Activated CD4-positive, CD25-positive, alpha-beta regulatory T cell treated with anti-CD3 and anti-CD28 coated beads, Interleukin-2, amount 50 U/mL, for 72 hours (primary cell): ENCODE measurements at regions not wholly inside any gene's neighbourhood (a gene's known extent, or its start where the extent isn't known, plus 50 kb on each side); places are given as distances from the start of the nearest gene placed in this dataset.

Experiments
- DNase-seq: peaks from one replicate; pipeline ENCODE4 v3.0.0; 2021

- no peak for DNase-seq
Observed at GRCh38 chr15:70504299-70504951, 258.9 kb downstream of the UACA start.

DNA sequence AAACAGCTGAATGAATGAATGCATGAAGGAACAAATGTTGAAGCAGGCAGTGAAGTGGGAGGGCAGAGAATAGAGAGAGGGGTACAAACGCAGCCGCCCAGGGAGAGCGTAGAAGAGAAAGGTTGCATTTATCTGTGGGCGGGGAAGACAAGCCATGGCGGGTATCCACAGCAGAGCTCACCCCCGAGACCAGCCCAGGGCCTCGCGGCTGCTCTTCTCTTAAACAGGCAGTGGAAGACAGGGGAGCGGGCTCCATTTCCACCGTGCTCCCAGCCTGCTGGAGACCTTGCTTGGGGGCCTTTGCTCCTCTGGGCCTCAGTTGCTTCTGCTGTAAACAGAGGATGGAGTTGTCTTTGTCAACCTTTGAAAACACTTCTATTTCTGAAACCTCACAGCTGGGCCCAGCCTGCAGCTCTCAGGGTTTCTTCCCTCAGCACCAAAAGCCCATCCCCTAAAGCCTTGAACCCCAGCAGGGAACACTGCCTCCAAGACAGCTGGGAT, 259.5 kb downstream of the UACA start:
- no peak for DNase-seq

DNA sequence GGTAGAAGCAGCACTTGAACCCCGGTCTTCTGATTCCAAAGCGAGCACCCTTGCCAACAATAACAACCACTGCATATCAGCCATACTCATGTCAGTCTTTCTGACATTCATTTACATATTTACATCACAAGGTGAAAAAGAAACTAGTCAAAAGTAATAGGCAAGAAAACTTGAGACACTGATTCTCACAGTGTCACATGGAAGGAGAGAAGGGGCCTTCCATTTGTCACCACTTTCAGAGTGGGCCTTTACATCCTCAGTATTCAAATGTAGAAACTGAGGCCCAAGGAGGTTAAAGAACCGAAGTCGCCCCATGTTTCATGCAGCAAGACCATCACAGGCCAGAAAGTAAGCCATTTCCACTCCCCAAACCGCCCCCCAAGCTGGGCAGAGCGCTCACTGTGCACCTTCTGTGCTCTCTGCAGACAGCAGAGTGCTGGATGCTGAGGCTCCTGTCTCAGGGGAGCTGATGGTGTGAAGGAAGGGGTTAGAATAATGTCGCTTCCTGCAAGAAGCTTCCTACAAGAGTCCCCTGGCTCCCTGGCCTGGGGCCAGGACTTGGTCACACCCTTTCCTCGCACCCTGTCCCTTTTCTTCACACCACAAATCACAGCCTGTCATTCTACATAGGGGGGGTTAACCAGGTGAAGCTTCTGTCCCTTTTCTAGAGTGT, 260.1 kb downstream of the UACA start:
- DNase-seq, result no peak

DNA sequence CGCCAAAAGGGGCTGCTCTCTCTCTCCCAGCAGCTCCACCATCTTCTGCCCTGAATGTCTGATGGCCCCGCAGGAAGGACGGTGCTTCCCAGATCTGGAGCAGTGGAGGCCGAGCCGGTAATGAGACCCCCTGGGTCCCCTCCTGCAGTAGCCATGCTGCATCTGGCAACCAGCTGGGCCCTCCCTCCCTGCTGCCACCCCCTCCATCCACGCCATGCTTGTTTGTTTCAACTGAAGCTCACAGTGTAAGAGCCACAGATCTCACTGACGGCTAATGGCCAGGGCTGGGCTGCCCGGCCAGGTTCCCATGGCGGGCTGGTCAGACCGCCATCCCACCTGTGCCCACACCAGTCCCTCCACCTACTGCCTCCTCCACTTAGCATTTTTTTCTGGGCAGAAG, 260.8 kb downstream of the UACA start:
- no peak for DNase-seq

DNA sequence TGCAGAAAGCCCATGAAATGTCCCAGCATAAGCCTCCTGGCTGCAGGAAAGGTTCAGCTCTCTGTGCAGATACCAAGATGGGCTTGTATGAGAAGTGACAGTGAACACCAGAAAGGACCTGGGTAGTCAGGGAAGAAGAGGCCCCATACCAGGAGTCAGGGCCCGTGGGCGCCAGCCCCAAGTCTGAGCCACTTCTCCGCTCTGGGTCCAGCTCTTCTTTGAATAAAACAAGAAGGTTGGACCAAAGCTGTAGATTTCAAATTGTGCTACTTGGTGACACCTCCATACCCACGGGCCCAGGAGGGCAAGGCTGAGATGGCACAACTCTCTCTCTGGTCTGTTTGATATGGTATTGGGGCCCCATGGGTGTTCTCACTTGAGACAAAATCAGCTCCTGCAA, 261.5 kb downstream of the UACA start:
- no peak for DNase-seq

DNA sequence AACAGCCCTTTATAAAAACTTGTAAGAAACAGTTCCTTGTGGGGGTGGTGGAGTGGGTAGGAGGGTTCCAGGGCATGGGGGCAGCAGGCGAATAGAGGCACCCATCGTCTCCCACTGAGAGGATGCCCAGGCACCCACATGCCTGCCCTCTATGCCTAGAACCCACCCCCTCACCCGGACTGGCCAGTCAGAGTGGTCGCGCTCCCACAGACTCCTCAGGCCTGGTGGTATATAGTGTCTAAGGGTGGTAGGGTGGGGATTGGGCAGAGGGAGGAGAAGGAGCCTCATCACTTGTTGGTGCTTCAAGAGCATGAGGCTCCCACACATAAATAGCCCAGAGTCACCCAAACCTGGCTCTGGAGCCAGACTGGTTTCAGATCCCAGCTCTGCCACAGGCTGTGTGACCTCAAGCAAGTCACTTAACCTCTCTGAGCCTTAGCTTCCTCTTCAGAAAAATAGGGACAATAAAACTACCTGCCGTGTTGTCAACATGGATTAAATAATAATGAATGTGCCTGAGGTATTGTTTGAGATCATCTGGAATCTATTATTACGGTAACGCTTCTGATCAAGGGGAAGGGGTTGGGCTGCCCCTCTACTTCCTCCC, 262.1 kb downstream of the UACA start:
- no peak for DNase-seq

GRCh38 chr15:70499791-70500190, 263.6 kb downstream of the UACA start:
- DNase-seq, result no peak

DNA sequence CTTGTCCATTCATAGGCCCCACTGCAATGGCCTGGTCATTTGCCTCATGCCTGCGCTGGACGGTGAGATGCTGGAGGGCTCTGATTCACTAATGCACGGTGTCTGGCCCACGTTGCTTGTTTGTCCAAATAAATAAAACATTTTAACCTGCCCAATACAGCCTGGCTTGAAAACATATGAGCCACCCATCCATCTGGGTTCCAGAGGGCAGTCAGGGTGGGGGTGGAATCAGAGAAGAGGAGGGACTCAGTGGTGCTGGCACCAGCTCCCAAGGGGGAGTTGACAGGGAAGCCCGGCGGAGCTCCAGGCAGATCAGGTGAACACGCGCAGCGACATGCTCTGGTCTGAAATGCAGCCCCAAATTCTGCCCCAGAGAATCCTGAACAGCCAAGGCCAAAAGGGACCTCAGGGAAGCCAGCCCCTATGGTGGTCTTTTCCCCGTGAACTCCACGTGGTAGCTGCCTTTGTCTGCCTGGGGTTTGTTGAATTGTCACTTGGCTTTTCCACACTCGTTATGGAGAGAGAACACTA, 265.2 kb downstream of the UACA start:
- DNase-seq, result no peak

DNA sequence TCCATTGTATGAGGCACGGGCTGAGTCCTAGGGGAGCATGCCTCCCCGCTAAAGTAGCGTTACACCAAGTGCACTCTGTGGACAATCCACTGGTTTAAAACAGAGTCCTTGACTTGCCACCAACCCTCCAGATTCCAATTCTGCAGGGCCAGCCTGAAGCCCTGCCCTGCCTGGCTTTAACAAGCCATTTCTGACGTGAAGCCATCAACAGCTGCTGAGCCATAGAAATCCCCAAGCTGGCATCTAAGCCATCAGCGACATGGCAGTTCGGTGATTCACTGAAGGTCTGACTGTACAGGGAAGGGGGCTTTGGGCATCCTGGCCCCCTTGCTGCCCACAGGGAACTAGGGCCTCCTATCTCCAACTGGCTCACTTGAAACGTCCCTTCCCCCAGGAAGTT, 265.7 kb downstream of the UACA start:
- DNase-seq, result no peak

- DNase-seq, result no peak
Observed at GRCh38 chr15:70495991-70496599, 267.3 kb downstream of the UACA start.

GRCh38 chr15:70494852-70495571, 268.3 kb downstream of the UACA start:
- no peak for DNase-seq

DNA sequence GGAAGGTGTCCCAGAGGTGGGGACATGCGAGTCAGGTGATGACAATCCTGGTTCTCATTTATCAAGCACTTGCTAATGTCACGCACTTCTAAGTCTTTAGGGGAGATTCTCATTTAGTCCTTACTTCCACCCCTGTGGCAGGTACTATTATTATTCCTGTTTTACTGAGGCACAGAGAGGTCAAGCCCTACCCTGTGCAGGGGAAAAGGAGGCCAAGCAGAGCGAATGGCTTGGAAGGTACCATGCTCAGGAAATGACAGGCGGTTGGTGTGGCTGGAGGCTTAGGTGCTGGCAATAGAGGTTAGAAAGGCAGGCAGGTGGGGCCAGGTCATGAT, 268.9 kb downstream of the UACA start:
- no peak for DNase-seq

- no peak for DNase-seq
Observed at GRCh38 chr15:70493787-70494516, 269.4 kb downstream of the UACA start.

DNA sequence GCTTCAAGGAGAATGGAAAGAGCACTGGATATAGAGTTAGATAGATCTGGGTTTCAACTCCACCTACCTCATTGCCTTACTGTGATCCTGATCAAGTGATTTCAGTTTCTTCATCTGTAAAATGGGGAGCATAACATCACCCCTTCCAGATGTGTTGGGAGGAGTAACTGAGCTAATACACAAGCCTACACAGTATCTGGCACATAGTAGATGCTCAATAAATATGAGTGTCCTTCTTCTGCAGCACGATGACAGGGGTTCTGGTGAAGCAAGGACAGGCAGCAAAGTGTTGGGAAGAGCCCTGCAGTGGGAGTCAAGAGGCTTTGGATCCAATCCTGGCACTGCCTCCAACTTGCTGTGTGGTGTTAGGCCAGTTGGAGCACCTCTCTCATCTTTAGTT, 270.0 kb downstream of the UACA start:
- no peak for DNase-seq

- peak; percentile 81 for DNase-seq
Observed at GRCh38 chr15:70492240-70493177, 270.8 kb downstream of the UACA start.

DNA sequence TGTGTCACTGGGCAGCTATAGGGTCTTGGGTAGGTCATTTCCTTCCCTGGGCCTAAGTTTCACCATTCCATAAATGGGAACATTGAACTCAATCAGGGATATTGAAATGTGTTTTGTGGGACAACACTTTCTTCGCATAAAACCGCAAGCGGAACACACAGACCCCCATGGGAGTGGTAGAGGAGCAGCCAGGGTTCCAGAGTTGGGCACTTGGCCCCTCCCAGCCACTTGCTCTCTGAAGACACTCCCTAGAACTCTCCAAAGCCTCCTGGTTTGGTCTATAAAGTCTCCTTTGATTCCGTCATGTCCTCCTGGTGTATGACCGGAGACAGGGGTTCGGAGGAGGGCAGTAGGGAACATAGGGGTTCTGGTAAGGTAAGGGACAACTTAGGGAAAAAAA, 271.7 kb downstream of the UACA start:
- DNase-seq, result no peak

DNA sequence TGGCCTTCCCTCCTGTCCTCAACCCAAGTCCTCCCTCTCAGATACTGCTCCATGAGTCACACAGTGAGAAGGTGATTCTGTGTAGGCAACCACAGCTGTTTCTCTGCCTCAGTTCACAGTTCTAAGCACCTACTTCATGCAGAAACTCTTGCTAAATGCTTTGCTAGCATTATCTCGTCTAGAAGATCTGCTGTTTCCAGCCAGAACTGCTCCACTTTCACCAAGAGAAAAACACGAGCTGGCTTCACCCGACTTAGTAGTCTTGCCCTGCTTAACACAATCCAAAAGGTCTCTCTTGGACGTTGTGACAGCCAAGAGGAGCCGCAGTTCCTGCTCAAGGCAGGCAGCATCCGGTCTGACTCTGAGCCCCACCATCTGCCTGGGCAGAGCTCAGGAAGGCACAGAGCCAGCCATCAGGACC, 272.1 kb downstream of the UACA start:
- no peak for DNase-seq

DNA sequence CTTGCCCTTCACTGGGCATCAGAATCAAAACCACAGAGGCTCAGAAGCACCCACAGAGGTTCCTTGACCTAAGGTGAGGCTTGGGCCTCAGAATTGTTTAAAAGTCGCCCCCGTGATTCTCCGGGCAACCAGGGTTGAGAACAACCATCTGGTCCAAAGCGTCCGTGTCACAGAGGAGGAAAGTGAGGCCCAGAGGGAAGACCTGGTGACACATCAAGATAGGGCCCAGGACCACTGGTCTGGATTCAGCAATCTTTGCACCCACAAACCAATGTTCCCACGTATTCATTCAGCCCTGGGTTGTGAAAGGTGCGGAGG, 272.6 kb downstream of the UACA start:
- DNase-seq, result no peak

GRCh38 chr15:70490148-70490837, 273.1 kb downstream of the UACA start:
- DNase-seq, result no peak

GRCh38 chr15:70488941-70489848, 274.2 kb downstream of the UACA start:
- no peak for DNase-seq
